Natural killer cell (primary cell): ENCODE measurements at regions not wholly inside any gene's neighbourhood (a gene's known extent, or its start where the extent isn't known, plus 50 kb on each side); places are given as distances from the start of the nearest gene placed in this dataset.

Source experiments
- ATAC-seq, 3 donors: fragments of 150-1000 bp in 2 of 3; fragments of 200-7000 bp in 1 of 3; cut with Tn5 transposase; 1 replicate in 1 of 3; 2 replicates in 2 of 3; pipeline ENCODE4 v1.10.0; 2021; ENCODE audit warnings: mild to moderate bottlenecking in 2 of 3, moderate library complexity in 2 of 3
- DNase-seq, 2 donors: peaks; one replicate each; pipeline versions ENCODE4 v3.0.0 to v3.0.0-alpha.2; 2013 to 2021; ENCODE audit warnings: mixed read lengths in 1 of 2
- H3K27ac ChIP-seq: one replicate; pipeline ENCODE4 v1.5.1; 2013; ENCODE audit warnings: mild to moderate bottlenecking, low read length
- H3K27me3 ChIP-seq: one replicate; pipeline ENCODE4 v1.6.1; 2013; ENCODE audit warnings: low read length; ENCODE audit not compliant: control insufficient read depth, insufficient read depth
- H3K36me3 ChIP-seq: one replicate; pipeline ENCODE4 v1.6.1; 2013; ENCODE audit warnings: low read length; ENCODE audit not compliant: control insufficient read depth, insufficient read depth
- H3K4me1 ChIP-seq: one replicate; pipeline ENCODE4 v1.6.1; 2013; ENCODE audit warnings: low read length; ENCODE audit not compliant: control insufficient read depth, insufficient read depth
- H3K4me3 ChIP-seq: one replicate; pipeline ENCODE4 v1.5.1; 2013; ENCODE audit warnings: low read length
- H3K9me3 ChIP-seq: one replicate; pipeline ENCODE4 v1.6.1; 2013; ENCODE audit warnings: low read length; ENCODE audit not compliant: control insufficient read depth, insufficient read depth
- H3K27ac Mint-ChIP-seq, 2 donors: one replicate each; pipeline ENCODE4 v1.8.0; 2022; ENCODE audit warnings: mild to moderate bottlenecking in 2 of 2, mixed read lengths in 2 of 2, moderate library complexity in 1 of 2
- H3K27me3 Mint-ChIP-seq, 2 donors: one replicate each; pipeline ENCODE4 v1.8.0; 2022; ENCODE audit warnings: low read depth in 2 of 2, mixed read lengths in 2 of 2
- H3K36me3 Mint-ChIP-seq: one replicate; pipeline ENCODE4 v1.8.0; 2022; ENCODE audit warnings: mixed read lengths
- H3K4me1 Mint-ChIP-seq, 2 donors: one replicate each; pipeline ENCODE4 v1.8.0; 2022; ENCODE audit warnings: mixed read lengths in 2 of 2
- H3K4me3 Mint-ChIP-seq: one replicate; pipeline ENCODE4 v1.8.0; 2022; ENCODE audit warnings: mild to moderate bottlenecking, moderate library complexity, mixed read lengths
- H3K9me3 Mint-ChIP-seq, 2 donors: one replicate each; pipeline ENCODE4 v1.8.0; 2022; ENCODE audit warnings: mixed read lengths in 2 of 2
- WGBS: methylation state at CpG from one replicate; pipeline ENCODE4 v1.1.7; 2013; ENCODE audit warnings: missing lambda C conversion rate; ENCODE audit not compliant: insufficient coverage; 5-methylcytosine and 5-hydroxymethylcytosine counted together
- intact Hi-C: fragments of 100-400 bp; cut with micrococcal nuclease; formaldehyde crosslinking; loops from one replicate; pipeline ENCODE4 v1.14.2; 2022
- TF ChIP-seq, protein P1 (sequence below): fragments of 200-600 bp; IDR thresholded peaks from one replicate; pipeline ENCODE4 v1.8.0; 2022; ENCODE audit warnings: antibody characterized with exemption

DNA sequence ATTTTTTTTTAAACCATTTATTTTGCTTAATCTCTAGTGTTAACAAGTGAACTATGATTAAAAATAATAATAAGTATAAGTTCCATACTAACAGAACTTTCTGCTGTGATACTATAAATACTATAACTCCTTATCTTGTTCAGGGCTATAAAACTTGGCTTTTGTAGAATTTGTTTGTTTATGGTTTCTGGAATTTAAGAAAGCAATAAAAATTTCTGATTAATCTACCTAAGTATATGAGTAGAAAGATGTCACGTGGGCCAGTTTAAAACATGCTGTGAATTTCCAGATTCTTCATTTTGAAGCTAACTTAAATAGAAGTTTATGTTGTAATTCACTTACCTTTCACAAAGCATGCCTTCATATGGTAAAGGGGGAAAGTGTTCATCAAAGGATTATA lies 1236.3 kb upstream of the ACVR2A start:
- no peaks in the 10 kb centered on the region for H3K27me3 Mint-ChIP-seq
- H3K27me3 ChIP-seq: no peaks in the 10 kb centered on the region
- H3K27ac Mint-ChIP-seq: no peak overlapping the region
- peaks cover 6% of the 10 kb centered on the region in 2 donors for H3K9me3 Mint-ChIP-seq
- no peaks in the 10 kb centered on the region for H3K36me3 ChIP-seq
- no peaks in the 10 kb centered on the region for H3K4me1 ChIP-seq
- no peak overlapping the region for H3K4me3 Mint-ChIP-seq
- no CpG with 5 or more reads among the region's 1 CpG for WGBS
- H3K9me3 ChIP-seq: no peaks in the 10 kb centered on the region
- peaks cover 6% of the 10 kb centered on the region for H3K36me3 Mint-ChIP-seq
- DNase-seq (no peak), ATAC-seq (no peak)
- intact Hi-C loops: no loop called here
- no peaks in the 10 kb centered on the region for H3K4me1 Mint-ChIP-seq
- no peak overlapping the region for H3K27ac ChIP-seq
- TF ChIP-seq, protein P1, sequence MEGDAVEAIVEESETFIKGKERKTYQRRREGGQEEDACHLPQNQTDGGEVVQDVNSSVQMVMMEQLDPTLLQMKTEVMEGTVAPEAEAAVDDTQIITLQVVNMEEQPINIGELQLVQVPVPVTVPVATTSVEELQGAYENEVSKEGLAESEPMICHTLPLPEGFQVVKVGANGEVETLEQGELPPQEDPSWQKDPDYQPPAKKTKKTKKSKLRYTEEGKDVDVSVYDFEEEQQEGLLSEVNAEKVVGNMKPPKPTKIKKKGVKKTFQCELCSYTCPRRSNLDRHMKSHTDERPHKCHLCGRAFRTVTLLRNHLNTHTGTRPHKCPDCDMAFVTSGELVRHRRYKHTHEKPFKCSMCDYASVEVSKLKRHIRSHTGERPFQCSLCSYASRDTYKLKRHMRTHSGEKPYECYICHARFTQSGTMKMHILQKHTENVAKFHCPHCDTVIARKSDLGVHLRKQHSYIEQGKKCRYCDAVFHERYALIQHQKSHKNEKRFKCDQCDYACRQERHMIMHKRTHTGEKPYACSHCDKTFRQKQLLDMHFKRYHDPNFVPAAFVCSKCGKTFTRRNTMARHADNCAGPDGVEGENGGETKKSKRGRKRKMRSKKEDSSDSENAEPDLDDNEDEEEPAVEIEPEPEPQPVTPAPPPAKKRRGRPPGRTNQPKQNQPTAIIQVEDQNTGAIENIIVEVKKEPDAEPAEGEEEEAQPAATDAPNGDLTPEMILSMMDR: no peak
- H3K4me3 ChIP-seq: no peak overlapping the region

GRCh38 chr2:146604521-146604920 lies 1240.3 kb upstream of the ACVR2A start:
- H3K4me1 ChIP-seq: no peaks in the 10 kb centered on the region
- no peaks in the 10 kb centered on the region for H3K27me3 Mint-ChIP-seq
- H3K27ac ChIP-seq: no peak overlapping the region
- no peaks in the 10 kb centered on the region for H3K36me3 Mint-ChIP-seq
- TF ChIP-seq, protein P1: no peak
- intact Hi-C loops: no loop called here
- no peak overlapping the region for H3K4me3 ChIP-seq
- ATAC-seq (no peak), DNase-seq (no peak)
- peaks cover 5 to 12% of the 10 kb centered on the region in 2 donors for H3K9me3 Mint-ChIP-seq
- H3K27me3 ChIP-seq: no peaks in the 10 kb centered on the region
- H3K36me3 ChIP-seq: no peaks in the 10 kb centered on the region
- peaks cover 2% of the 10 kb centered on the region for H3K9me3 ChIP-seq
- no peaks in the 10 kb centered on the region for H3K4me1 Mint-ChIP-seq
- 89% methylated on average over 4 of the region's 4 CpGs for WGBS
- no peak overlapping the region for H3K4me3 Mint-ChIP-seq
- no peak overlapping the region for H3K27ac Mint-ChIP-seq

DNA sequence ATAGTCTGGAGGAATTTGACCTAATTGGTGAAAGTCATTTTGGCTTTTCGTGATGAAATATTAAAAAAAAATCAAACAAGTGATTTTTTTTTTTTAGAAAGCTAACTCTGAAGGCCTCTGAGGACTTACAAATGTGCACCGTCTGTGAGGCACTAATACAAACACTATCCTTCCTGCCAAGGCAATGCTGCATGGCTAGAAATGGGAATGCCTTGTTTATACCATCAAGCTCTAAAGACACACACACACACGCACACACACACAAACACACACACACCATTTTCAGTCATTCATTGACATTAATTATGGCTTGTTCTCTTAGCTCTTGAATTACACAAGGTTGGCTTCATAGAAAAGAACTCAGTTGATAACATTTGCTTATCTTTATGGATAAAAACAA lies 1242.0 kb upstream of the ACVR2A start:
- H3K27ac Mint-ChIP-seq: no peak overlapping the region
- 87% methylated on average over 3 of the region's 3 CpGs for WGBS
- no peaks in the 10 kb centered on the region for H3K4me1 Mint-ChIP-seq

DNA sequence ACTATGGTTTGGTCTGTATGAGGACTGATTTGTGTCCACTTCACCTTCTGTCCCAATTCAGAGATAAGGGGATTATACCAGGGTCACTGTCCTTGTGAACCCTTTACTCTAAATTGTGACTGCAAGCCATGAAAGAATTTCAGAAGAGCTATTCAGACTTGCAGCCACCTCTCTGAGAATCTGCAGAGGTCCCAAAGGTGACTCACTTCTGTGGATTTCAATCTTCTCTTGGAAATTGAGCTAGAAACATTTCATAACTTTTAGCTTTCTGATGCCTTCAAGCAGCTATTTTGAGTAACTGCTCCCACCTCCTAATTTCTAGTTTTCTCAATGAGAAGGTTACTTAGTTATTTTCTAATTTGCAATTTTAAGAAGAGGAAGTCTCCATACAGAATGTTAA lies 1242.4 kb upstream of the ACVR2A start:
- Histone ChIP-seq H3K27me3 (no peaks in the 10 kb centered on the region), H3K9me3 (peaks cover 3% of the 10 kb centered on the region), H3K4me1 (no peaks in the 10 kb centered on the region), H3K36me3 (no peaks in the 10 kb centered on the region), H3K27ac (no peak overlapping the region), H3K4me3 (no peak overlapping the region)
- TF ChIP-seq, protein P1: no peak
- Mint-ChIP-seq H3K36me3 (no peaks in the 10 kb centered on the region), H3K9me3 (peaks cover 7 to 12% of the 10 kb centered on the region in 2 donors), H3K4me3 (no peak overlapping the region), H3K27me3 (no peaks in the 10 kb centered on the region), H3K4me1 (no peaks in the 10 kb centered on the region), H3K27ac (no peak overlapping the region)
- DNase-seq (no peak), ATAC-seq (no peak)
- intact Hi-C loops: no loop called here

More for the DNA sequence above, 1242.0 kb upstream of the ACVR2A start:
- H3K9me3 ChIP-seq: peaks cover 3% of the 10 kb centered on the region
- TF ChIP-seq, protein P1: no peak
- H3K4me3 Mint-ChIP-seq: no peak overlapping the region
- no peaks in the 10 kb centered on the region for H3K27me3 ChIP-seq
- H3K27ac ChIP-seq: no peak overlapping the region
- ATAC-seq (no peak), DNase-seq (no peak)
- H3K4me1 ChIP-seq: no peaks in the 10 kb centered on the region
- intact Hi-C loops: no loop called here
- peaks cover 7 to 13% of the 10 kb centered on the region in 2 donors for H3K9me3 Mint-ChIP-seq
- H3K27me3 Mint-ChIP-seq: no peaks in the 10 kb centered on the region
- H3K36me3 Mint-ChIP-seq: no peaks in the 10 kb centered on the region
- no peaks in the 10 kb centered on the region for H3K36me3 ChIP-seq
- H3K4me3 ChIP-seq: no peak overlapping the region
